T-helper 9 cell (primary cell): ENCODE measurements at regions not wholly inside any gene's neighbourhood (a gene's known extent, or its start where the extent isn't known, plus 50 kb on each side); places are given as distances from the start of the nearest gene placed in this dataset.
"Not testable (repeated sequence)": the region's sequence is repeated elsewhere in the genome, so short reads cannot be mapped to it uniquely, and the experiment has no call there.

Source experiments
- DNase-seq: peaks from one replicate; pipeline ENCODE4 v3.0.0-alpha.2; 2020

DNA sequence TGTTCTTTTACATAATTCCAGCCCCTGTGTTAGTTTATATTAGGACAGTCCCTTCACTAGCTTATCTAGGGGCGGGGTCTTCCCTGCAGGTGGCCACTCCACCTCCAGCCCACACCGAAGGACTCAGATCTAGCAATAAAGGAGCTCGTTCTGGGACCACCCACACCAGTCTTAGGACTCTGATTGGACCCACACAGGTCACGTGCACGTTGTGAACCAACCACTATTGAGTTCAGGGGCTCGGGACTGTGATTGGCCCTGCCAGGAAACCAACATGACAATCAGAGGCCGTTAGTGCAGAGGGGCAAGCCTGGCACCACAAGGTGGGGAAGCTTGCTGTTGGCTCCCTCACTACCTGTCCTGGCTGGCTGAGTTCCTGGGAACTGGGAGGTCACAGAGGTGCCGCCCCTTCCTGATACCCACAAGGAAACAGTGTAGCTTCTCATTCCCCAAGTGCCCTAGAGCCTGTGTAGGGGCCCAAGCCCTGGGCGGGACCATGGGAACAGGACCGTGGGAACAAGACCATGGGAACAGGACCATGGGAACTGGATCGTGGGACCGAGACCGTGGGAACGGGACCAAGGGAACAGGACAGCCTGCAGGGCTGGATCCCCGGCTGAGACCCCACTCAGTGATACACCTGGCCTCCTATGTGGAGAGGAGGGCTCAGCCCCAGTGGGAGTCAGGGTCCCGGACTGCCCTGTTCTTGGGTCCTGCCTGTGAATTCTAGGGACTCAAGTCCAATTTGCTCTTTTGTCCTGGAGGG is 297.8 kb downstream of the ADGRD1 start:
- no peak for DNase-seq

DNA sequence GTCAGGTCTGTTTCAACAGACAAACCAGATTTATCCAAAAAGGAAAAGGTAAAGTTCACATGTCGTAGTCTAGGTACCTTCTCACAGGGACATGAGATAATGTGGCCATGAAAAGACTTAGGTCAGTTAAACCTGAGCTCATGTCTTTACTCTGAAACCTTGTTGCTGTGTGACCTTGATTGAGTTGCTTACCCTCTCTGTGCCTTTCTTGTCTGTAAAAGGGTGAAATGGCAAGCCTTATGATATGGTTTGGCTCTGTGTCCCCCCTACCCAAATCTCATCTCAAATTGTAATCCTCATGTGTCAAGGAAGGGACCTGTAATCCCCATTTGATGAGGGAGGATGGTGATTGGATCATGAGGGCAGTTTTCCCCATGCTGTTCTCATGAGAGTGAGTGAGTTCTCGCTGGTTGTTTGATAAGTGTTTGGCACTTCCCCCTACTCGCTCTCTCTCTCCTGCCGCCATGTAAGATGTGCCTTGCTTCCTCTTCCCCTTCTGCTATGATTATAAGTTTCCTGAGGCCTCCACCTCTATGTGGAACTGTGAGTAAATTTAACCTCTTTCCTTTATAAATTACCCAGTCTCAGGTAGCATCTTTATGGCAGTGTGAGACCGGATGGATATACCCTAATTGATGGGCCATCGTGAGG is 299.8 kb downstream of the ADGRD1 start:
- no peak for DNase-seq

DNA sequence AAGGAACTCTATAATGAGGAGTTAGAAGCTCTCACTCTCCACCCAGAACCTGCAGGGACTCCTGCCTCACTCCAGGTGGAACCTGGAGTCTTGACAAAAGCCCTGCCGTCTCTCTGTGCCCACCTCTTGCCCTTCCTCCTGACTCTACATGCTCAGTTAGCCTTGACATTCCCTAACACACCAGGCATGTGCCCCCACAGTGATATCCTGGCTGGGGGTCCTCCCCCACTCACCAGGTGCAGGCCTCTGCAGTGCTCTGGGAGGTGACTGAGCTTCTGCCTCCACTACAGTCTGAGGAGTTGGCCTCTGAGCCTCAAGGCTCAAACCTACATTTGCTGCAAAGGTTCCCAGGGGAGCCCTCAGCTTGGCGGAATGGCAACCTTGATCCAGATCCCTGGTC is 300.7 kb downstream of the ADGRD1 start:
- no peak for DNase-seq

DNA sequence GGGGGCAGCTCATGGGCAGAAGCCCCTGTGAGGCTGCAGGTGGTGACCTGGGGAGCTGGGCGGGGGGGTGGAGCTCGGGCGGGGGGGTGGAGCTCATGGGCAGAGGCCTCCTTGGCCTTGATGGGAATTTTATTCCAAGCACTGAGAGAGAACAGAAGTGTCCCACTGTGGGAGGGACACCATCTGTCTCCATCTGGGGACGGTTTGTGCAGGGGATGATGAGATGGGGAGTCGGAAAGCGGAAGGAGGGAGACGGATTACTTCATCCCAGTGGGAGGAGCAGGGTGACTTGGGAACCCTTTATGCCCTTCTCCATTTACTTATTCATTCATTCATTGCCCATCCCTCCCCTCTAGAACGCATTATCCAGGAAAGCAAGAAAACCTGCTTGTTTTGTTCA is 304.7 kb downstream of the ADGRD1 start:
- DNase-seq = no peak

DNA sequence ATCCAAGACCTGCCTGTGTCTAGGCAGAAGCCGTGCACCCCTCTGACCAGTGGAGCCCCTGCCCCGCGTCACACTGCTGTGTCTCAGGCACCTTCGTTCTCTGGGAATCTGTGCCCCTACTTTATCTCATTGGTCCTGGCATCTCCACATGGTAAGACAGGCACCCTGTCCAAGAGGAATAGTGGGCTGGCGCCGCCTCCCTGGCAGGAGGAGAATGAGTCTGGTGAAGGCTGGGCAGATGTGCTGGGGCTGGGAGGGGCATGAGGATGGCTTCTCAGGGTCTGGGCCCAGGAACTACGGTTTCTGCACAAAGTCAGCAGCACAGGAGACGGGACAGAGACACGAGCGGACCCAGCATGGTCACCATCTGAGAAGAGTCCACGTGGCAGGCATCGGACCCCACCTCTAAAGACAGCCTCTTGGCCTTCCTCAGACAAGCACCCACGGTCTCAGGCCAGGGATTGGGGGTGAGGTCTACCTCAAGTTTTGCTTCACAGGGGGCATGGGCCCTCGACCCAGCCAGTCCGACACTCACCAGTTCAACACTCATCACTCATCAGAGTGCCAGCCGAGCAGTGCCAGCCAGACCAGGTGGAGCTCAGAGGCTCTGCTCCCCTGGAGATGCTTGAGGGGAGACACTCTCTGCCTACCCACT is 306.7 kb downstream of the ADGRD1 start:
- no peak for DNase-seq

DNA sequence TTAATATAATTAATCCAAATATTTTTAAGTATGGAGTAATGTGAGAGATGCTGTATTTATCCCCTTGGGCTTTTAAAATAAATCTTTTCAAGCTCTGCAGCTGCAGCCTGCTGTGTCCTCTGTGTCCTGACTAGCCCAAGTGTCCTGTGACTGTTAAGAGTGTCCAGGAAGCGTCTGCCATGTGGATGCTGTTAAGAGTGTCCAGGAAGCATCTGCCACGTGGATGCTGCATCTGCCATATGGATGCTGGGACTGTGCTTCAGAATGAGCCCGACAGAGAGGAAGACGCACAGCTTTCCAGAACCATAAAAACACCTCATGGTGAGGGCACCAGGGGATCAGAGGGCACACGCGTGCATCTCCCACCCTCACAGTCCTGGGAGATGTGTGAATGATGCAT is 307.2 kb downstream of the ADGRD1 start:
- DNase-seq = no peak

DNA sequence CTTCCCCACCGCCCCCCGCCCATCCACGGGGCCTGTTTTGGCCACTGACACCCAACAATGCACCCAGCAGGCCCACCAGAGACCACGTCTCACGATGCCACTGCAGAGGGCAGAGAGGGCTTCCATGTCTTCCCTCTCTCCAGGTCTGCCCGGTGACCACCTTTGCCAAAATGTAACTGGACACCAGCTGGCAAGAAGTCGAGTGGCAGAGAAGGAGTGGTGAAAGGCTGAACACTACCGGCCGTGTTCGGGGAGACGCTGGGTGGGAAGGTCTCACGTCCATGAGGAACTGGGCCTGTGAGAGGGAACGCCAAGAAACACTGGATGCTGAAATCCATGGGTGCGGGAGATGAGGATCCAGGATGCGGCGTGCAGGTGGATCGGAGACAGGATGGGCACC is 308.2 kb downstream of the ADGRD1 start:
- DNase-seq = no peak

DNA sequence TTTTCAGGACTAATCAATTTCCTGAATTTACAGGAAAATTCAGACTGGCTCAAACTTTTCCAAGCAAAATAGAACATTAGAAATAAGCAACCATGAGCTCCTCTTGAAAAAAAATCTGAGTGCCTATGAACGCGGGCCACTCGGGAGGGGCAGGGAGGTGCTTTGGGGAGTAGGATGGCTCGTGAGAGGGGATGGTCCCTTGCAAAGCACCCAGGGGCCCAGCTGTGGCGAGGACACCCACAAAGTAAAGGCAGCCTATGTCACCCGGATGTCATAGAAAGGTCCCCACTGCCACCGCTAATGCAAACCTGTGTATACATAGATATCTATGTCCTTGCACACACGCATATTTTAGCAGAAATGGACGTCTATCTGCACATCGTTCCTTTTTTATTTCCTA is 309.9 kb downstream of the ADGRD1 start:
- no peak for DNase-seq

DNA sequence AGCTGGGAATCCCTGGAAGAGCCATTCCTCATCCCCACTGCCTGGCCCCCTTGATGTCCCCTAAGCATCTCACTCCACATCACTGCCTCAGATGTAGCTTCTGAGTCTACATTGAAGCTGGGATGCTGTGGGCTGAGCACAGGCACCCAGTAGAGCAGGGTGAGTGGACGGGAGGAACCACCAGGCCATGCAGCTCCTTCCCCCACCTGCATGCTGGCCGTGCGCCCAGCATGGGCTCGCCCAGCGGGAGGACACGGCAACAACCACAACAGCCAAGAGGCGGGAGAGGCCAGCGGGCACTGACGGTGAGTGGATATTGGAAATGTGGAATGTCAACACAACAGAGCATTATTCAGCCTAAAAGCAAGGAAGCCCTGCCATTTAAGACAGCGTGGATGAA is 310.9 kb downstream of the ADGRD1 start:
- DNase-seq = no peak

DNA sequence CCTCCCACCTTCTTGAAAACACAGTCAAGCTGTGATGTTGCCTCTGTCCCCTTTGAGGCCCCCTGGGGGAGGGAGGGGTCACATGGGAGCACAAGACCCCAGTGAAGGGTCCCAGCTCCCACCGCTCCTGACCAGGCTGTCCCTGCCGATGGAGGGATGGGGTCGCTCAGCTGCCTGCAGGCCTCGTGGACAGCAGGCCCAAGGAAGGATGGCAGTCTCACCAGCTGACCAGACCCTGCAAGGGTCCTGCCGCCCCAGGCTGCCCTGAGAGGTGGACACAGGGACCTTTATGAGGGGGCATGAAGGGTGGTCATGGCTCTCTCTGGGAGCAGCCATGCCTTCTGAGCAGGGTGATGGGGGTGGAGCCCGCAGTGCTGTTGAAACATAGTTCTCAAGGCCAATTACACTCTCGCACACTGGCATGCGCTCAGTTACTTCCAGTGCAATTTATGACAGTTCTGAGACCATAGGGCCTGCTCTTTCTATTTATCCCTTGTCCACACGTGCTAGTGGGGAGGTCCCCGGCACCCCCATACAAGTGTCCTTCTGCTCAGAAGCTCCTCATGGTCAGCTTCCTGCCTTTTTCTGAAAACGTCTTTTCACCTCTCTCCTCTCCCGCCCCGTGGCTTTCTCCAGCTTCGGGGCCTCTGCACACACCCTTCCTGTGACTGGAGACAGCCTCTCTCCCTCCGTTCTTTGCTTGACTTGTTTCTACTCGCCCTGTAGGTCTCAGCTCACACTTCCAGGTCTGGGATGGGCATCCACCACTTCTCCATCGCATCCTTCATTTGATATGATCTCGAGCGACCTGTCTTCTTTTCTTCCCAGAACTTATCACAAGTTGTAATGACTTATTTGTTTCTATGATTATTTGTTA is 313.1 kb downstream of the ADGRD1 start:
- no peak for DNase-seq

DNA sequence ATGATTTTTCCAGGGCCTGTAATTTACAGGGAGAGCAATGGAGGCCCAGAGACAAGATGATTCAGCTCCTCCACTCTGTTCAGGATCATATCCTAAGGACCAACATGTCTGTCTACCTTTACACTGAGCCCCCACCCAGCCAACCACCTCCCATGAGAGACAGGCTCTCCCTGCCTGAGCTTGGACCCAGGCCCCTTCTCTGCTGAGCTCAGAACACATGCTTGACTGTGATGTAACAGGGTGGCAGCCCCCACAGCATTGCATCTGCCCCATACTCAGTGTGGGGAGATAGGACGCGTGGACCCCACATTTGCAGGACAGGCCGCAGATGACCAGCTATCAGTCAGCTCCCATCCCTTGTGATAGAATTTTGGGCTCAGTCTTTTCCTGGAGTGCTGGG is 313.9 kb downstream of the ADGRD1 start:
- no peak for DNase-seq

DNA sequence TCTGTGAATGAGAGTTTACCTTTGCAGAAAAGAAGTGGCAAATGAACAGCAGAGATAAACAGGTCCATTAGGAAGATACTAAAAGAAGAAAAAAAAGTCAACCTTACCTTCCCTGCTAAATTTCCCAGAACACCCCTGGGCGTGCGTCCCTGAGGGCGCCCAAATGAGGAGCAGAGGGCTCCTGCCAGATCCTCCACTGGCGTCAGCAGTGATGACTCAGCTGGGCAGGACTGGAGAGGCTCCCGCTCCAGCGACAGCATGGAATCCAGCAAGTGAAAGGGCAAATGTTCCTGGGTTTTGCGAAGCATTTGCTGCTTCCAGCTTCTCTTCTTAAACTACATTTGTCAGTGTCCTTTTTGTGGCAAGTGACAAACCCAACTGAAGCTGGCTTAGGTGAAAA is 314.4 kb downstream of the ADGRD1 start:
- not testable (repeated sequence) for DNase-seq

DNA sequence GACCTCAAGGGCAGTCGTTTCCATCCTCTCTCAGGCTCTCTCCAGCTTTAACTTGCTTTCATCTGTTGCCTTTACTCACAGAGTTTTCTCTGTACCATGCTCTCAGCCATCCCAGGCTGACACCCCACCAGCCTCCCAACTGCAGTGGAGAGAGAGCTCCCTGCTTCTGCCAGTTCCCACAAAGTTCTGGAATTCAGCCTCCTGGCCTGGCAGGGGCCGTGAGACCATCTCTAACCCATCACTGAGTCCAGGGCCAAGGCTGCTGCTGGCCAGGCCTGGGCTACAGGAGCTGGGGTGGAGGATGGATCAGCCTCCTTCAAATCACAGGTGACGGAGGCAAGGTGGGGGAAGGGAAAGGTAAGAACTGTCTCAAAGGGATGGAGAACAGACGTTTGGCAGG is 314.9 kb downstream of the ADGRD1 start:
- not testable (repeated sequence) for DNase-seq

DNA sequence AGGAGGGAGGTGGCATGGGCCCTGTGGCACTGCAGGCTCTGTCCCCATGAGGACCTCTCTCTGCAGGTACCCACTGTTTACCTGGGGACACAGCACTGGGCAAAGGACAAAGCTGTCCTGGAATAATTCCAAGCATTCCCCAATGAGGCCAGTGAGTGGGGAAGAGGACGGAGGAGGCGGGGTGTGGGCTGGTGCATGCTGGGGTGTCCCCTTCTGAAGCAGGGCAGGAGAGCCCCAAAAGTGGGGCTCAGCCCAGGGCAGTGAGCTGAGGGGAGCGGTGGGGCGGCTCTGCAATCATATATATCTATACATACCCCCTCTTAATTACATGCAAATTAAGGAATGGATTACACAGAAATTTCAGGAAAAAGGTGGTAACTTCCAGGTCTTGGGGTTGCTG is 315.8 kb downstream of the ADGRD1 start:
- no peak for DNase-seq

DNA sequence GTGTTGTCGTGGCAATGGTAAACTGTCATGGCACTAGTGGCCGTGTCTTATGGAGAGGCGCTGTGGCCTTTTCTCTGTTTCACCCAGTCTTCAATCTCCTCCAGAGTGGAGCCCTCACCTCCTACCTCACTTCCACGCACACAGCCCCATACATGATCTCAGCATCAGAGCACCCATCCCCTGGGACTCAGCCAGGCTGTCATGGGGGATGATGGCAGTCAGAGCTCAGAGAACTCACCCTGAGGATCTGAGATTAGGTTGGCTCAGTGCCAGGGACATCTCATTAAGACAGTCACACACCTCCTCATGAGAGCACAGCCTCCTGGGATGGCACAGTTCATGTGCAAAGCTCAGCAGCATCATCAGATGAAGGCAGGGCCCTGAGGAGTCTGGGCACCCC is 316.3 kb downstream of the ADGRD1 start:
- not testable (repeated sequence) for DNase-seq

DNA sequence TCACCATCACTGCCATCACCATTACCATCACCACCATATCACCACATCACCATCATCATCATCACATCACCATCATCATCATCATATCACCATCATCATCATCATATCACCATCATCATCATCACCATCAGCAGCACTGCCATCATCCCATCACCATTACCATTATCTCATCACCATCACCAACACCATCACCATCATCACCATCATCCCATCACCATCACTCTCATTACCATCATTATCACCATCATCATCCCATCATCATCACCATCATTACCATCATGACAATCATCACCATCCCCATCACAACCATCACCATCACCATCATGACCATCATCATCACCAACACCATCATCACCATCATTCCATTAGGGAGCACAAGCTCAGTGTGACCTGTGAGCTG is 318.0 kb downstream of the ADGRD1 start:
- DNase-seq = no peak

DNA sequence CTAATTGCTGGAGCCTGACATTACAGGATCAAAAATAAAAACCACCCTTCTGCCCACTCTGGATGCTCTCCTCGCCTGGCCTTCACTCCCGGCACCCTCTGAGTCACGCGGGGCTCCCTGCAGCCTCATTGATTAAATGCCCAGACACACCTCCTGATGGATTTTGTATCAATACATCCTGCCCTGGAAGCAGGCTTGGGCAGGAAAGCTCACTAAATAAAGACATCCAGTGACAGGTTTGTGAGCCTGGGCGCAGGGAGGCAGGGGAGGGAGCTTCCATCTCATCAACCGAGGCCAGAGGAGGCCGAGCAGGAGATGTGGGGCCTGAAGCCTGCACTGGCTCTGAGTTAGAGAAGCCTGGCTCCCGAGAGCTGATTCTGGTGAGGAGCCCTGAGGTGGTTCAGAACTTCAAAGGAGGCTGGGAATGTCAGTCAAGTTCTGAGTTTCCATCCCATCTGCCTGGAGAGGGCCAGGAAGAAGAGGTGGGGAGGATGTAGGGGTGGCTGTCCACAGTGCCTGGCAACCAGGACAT is 318.6 kb downstream of the ADGRD1 start:
- DNase-seq = not testable (repeated sequence)

DNA sequence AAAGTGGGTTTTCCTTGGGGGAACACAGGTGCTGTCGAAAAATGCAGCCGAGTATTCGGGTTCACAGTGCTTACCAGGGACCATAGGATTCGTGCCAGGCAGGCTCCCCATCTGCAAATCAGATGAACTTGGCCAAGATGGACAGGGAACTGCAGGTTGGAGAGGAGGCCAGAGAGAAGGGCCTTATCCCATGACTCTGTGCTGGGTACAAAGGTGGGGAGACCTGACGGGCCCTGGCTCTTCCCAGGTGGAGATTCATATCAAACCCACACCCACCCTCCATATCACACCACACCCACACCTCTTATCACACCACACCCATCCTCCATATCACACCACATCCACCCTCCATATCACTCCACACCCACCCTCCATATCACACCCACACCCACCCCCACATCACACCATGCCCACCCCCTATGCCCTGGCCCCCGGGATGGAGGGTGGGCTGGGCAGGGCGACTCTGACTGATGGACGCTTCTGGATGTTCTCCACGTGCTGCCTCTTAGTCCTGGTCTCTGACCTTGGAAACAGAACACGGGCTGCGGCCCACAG is 319.7 kb downstream of the ADGRD1 start:
- no peak for DNase-seq

DNA sequence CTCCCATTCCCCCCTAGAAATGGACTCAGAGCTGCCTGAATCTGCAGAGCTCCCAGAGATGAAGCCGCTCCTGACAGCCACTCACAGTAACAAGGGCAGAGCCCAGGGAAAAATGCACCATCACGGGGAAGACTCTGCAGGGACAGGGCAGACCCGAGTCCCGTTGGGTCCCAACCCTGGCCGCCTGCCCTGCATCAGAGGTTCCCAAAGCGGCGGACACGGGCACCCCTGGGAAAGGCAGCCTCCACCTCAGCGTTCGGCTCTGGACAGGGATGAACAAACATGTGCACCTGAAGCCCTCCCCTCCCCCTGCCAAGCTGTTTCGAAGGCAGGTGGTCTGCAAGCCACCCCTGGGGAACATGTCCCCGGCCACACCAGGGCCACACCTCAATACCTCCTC is 320.4 kb downstream of the ADGRD1 start:
- no peak for DNase-seq

DNA sequence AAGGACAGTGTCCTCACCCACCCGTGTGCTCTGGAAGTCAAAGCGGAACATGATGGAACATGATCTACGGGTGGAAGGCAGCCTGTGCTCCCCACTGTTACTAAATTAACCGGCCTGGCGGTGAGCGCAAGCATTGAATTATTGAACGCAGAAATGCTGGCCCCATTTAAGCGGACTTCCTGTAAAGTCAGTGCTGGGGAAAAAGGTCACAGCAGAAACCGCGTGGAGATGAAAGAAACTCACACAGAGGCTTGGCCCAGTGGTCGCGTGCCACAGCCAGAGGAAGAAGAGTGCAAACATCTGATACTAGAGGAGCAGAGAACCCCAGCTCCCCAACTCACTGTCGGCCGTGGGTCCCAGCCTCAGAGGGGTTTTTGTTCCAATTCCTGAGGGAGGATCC is 321.2 kb downstream of the ADGRD1 start:
- no peak for DNase-seq

DNA sequence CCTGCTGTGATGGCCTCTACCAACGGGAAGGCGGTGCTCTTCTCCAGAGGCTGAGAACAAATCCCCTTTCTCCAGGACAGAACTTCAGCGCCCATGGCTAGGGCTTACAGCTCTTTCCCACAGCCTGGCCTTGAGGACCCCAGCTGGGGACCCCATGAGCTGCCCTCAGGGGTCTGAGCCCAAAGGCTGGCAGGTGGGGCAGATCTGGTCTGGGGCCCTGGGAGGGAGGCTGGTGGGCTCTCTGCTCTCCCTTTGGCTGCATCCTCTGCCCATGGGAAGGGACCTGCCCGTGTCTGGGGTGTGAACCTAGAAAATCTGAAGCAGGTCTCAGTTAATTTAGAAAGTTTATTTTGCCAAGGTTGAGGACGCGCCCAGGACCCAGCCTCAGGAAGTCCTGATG is 322.1 kb downstream of the ADGRD1 start:
- no peak for DNase-seq

DNA sequence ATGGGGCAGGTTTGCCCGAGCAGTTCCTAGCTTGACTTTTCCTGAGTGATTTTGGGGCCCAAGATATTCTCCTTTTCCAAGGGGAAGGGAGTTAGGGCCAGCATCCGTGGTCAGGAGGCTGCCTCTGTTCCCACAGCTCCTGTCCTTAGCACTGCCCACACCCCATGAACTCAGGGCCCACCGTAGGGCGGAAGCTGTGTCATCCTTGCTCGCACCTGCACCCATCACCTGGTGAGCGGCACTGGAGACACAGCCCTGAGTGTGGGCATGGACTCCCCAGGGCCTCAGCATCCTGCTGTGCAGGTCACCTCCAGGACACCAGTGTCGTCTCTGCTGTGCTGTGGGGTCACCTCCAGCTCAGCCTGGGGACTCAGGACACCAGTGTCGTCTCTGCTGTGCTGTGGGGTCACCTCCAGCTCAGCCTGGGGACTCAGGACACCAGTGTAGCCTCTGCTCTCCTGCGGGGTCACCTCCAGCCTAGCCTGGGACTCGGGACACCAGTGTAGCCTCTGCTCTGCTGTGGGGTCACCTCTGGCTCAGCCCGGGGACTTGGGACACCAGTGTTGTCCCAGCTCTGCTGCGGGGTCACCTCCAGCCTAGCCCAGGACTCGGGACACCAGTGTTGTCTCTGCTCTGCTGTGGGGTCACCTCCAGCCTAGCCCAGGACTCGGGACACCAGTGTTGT is 322.9 kb downstream of the ADGRD1 start:
- no peak for DNase-seq
